ENCODE measurements at regions not wholly inside any gene's neighbourhood (a gene's known extent, or its start where the extent isn't known, plus 50 kb on each side); places are given as distances from the start of the nearest gene placed in this dataset.

- no peak for DNase-seq (ENCODE audit: low read depth)
Measured at GRCh38 chr2:129439406-129440302, 539.8 kb upstream of the RAB6C start.

GRCh38 chr2:129441610-129442009 lies 537.9 kb upstream of the RAB6C start:
- no peak for DNase-seq (ENCODE audit: low read depth)

- DNase-seq (ENCODE audit: low read depth), result no peak
Measured at GRCh38 chr2:129443235-129443864, 536.1 kb upstream of the RAB6C start.

- no peak for DNase-seq (ENCODE audit: low read depth)
Measured at GRCh38 chr2:129443865-129444739, 535.4 kb upstream of the RAB6C start.

GRCh38 chr2:129444751-129445150 lies 534.7 kb upstream of the RAB6C start:
- no peak for DNase-seq (ENCODE audit: low read depth)

GRCh38 chr2:129456691-129457090 lies 522.8 kb upstream of the RAB6C start:
- no peak for DNase-seq (ENCODE audit: low read depth)

GRCh38 chr2:129457277-129457818 lies 522.1 kb upstream of the RAB6C start:
- DNase-seq (ENCODE audit: low read depth), result no peak

GRCh38 chr2:129458006-129458405 lies 521.5 kb upstream of the RAB6C start:
- DNase-seq (ENCODE audit: low read depth), result no peak

- DNase-seq (ENCODE audit: low read depth), result no peak
Measured at GRCh38 chr2:129458436-129458835, 521.0 kb upstream of the RAB6C start.

GRCh38 chr2:129459200-129459876 lies 520.1 kb upstream of the RAB6C start:
- DNase-seq (ENCODE audit: low read depth), result no peak

- no peak for DNase-seq (ENCODE audit: low read depth)
Measured at GRCh38 chr2:129459881-129460280, 519.6 kb upstream of the RAB6C start.

GRCh38 chr2:129460299-129461198 lies 518.9 kb upstream of the RAB6C start:
- no peak for DNase-seq (ENCODE audit: low read depth)

- no peak for DNase-seq (ENCODE audit: low read depth)
Measured at GRCh38 chr2:129462349-129462748, 517.1 kb upstream of the RAB6C start.

- DNase-seq (ENCODE audit: low read depth), result no peak
Measured at GRCh38 chr2:129462967-129463366, 516.5 kb upstream of the RAB6C start.

- no peak for DNase-seq (ENCODE audit: low read depth)
Measured at GRCh38 chr2:129464036-129464435, 515.4 kb upstream of the RAB6C start.

- no peak for DNase-seq (ENCODE audit: low read depth)
Measured at GRCh38 chr2:129464631-129465030, 514.8 kb upstream of the RAB6C start.

GRCh38 chr2:129465045-129465444 lies 514.4 kb upstream of the RAB6C start:
- no peak for DNase-seq (ENCODE audit: low read depth)

- no peak for DNase-seq (ENCODE audit: low read depth)
Measured at GRCh38 chr2:129466389-129466788, 513.1 kb upstream of the RAB6C start.

- DNase-seq (ENCODE audit: low read depth), result no peak
Measured at GRCh38 chr2:129467012-129467779, 512.3 kb upstream of the RAB6C start.

GRCh38 chr2:129467941-129468340 lies 511.5 kb upstream of the RAB6C start:
- no peak for DNase-seq (ENCODE audit: low read depth)

Data from stimulated activated CD8-positive, alpha-beta memory T cell treated with anti-CD3 and anti-CD28 coated beads, Interleukin-12 subunit alpha, Interleukin-12 subunit beta, amount 100 ng/mL, for 1 hour (primary cell).